ENCODE measurements at regions not wholly inside any gene's neighbourhood (a gene's known extent, or its start where the extent isn't known, plus 50 kb on each side); places are given as distances from the start of the nearest gene placed in this dataset.
A peak's percentile ranks its signal among the peaks of the same experiment; 100 is the strongest.

GRCh38 chr18:44341759-44342158 is 338.9 kb upstream of the SETBP1 start:
- Histone ChIP-seq H3K4me1 (ENCODE audit: control insufficient read depth, extremely low read depth, insufficient read depth, low read length) (peaks cover 16% of the 10 kb centered on the region), H3K4me3 (ENCODE audit: control insufficient read depth in 2 of 3, extremely low read depth in 1 of 3, insufficient read depth in 2 of 3, low read depth in 1 of 3, low read length in 3 of 3) (no peak overlapping the region), H4K20me1 (ENCODE audit: control insufficient read depth, extremely low read depth, insufficient read depth, low read length) (no peaks in the 10 kb centered on the region), H3K36me3 (ENCODE audit: control insufficient read depth in 2 of 2, extremely low read depth in 1 of 2, insufficient read depth in 2 of 2, low read length in 2 of 2) (no peaks in the 10 kb centered on the region), H3K9me3 (ENCODE audit: control insufficient read depth, low read depth, low read length) (no peaks in the 10 kb centered on the region), H3K79me2 (ENCODE audit: control insufficient read depth, insufficient read depth, low read length) (no peaks in the 10 kb centered on the region), H2AFZ (ENCODE audit: control insufficient read depth, low read length) (peak overlapping the region; percentile 84), H3K27ac (ENCODE audit: control insufficient read depth, insufficient read depth, low read length) (peak overlapping the region; percentile 68), H3K9ac (ENCODE audit: control insufficient read depth, extremely low read depth, insufficient read depth, low read length) (no peak overlapping the region), H3K9me1 (ENCODE audit: control insufficient read depth, extremely low read depth, insufficient read depth, low read length) (no peaks in the 10 kb centered on the region), H3K27me3 (ENCODE audit: control insufficient read depth, extremely low read depth, insufficient read depth, low read length) (no peaks in the 10 kb centered on the region), H3K4me2 (ENCODE audit: control insufficient read depth, extremely low read depth, insufficient read depth, low read depth, low read length) (peak overlapping the region; percentile 73)
- FAIRE-seq (peak; percentile 99), DNase-seq (ENCODE audit: low read depth, low spot score) (peak; percentile 90)
- no peak for TF ChIP-seq EZH2 (IDR thresholded peaks at IDR 0.05; ENCODE audit: low read length)
- TF ChIP-seq, protein P1, sequence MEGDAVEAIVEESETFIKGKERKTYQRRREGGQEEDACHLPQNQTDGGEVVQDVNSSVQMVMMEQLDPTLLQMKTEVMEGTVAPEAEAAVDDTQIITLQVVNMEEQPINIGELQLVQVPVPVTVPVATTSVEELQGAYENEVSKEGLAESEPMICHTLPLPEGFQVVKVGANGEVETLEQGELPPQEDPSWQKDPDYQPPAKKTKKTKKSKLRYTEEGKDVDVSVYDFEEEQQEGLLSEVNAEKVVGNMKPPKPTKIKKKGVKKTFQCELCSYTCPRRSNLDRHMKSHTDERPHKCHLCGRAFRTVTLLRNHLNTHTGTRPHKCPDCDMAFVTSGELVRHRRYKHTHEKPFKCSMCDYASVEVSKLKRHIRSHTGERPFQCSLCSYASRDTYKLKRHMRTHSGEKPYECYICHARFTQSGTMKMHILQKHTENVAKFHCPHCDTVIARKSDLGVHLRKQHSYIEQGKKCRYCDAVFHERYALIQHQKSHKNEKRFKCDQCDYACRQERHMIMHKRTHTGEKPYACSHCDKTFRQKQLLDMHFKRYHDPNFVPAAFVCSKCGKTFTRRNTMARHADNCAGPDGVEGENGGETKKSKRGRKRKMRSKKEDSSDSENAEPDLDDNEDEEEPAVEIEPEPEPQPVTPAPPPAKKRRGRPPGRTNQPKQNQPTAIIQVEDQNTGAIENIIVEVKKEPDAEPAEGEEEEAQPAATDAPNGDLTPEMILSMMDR (optimal IDR thresholded peaks at IDR 0.05 in 1 of 3, IDR thresholded peaks at IDR 0.05 in 1 of 3, conservative IDR thresholded peaks at IDR 0.05 in 1 of 3; ENCODE audit: extremely low read depth in 1 of 3, insufficient read depth in 2 of 3, low read length in 3 of 3): no peak
- dilution Hi-C loops (cut with MboI; ENCODE audit: extremely low pct_ligation_motif_present, low sequenced_read_pairs): no loop called here

GRCh38 chr18:44342162-44342561 is 338.5 kb upstream of the SETBP1 start:
- Histone ChIP-seq H3K27ac (ENCODE audit: control insufficient read depth, insufficient read depth, low read length) (peak overlapping the region; percentile 68), H3K9ac (ENCODE audit: control insufficient read depth, extremely low read depth, insufficient read depth, low read length) (peak overlapping the region; percentile 37), H3K4me3 (ENCODE audit: control insufficient read depth in 2 of 3, extremely low read depth in 1 of 3, insufficient read depth in 2 of 3, low read depth in 1 of 3, low read length in 3 of 3) (peak overlapping the region in 1 of 3 experiments; percentile 34), H3K9me3 (ENCODE audit: control insufficient read depth, low read depth, low read length) (no peaks in the 10 kb centered on the region), H3K9me1 (ENCODE audit: control insufficient read depth, extremely low read depth, insufficient read depth, low read length) (no peaks in the 10 kb centered on the region), H4K20me1 (ENCODE audit: control insufficient read depth, extremely low read depth, insufficient read depth, low read length) (no peaks in the 10 kb centered on the region), H3K4me2 (ENCODE audit: control insufficient read depth, extremely low read depth, insufficient read depth, low read depth, low read length) (peak overlapping the region; percentile 73), H3K79me2 (ENCODE audit: control insufficient read depth, insufficient read depth, low read length) (no peaks in the 10 kb centered on the region), H3K4me1 (ENCODE audit: control insufficient read depth, extremely low read depth, insufficient read depth, low read length) (peaks cover 16% of the 10 kb centered on the region), H2AFZ (ENCODE audit: control insufficient read depth, low read length) (peak overlapping the region; percentile 84), H3K36me3 (ENCODE audit: control insufficient read depth in 2 of 2, extremely low read depth in 1 of 2, insufficient read depth in 2 of 2, low read length in 2 of 2) (no peaks in the 10 kb centered on the region), H3K27me3 (ENCODE audit: control insufficient read depth, extremely low read depth, insufficient read depth, low read length) (no peaks in the 10 kb centered on the region)
- no peak for DNase-seq (ENCODE audit: low read depth, low spot score)
- dilution Hi-C loops (cut with MboI; ENCODE audit: extremely low pct_ligation_motif_present, low sequenced_read_pairs): no loop called here
- no peak for FAIRE-seq
- TF ChIP-seq, protein P1 (optimal IDR thresholded peaks at IDR 0.05 in 1 of 3, IDR thresholded peaks at IDR 0.05 in 1 of 3, conservative IDR thresholded peaks at IDR 0.05 in 1 of 3; ENCODE audit: extremely low read depth in 1 of 3, insufficient read depth in 2 of 3, low read length in 3 of 3): no peak
- TF ChIP-seq EZH2 (IDR thresholded peaks at IDR 0.05; ENCODE audit: low read length): no peak

Measured in keratinocyte (primary cell).